GM21737 (cell line): ENCODE measurements at regions not wholly inside any gene's neighbourhood (a gene's known extent, or its start where the extent isn't known, plus 50 kb on each side); places are given as distances from the start of the nearest gene placed in this dataset.

Experiments
- ATAC-seq: cut with Tn5 transposase; IDR thresholded peaks from one replicate; pipeline ENCODE4 v1.9.1; 2021; ENCODE audit warnings: mild to moderate bottlenecking, moderate library complexity; ENCODE audit not compliant: unreplicated experiment

DNA sequence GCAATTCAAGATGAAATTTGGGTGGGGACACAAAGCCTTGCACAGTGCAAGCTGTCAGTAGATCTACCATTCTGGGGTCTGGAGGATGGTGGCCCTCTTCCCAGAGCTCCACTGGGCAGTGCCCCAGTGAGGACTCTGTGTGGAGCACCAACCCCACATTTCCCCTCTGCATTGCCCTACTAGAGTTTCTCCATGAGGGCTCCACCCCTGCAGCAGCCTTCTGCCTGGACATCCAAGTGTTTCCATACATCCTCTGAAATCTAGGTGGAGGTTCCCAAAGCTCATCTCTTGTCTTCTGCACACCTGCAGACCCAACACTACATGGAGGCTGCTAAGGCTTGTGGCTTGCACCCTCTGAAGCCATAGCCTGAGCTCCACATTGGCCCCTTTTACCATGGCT lies 402.3 kb downstream of the RAB28 start:
- ATAC-seq, result no peak

DNA sequence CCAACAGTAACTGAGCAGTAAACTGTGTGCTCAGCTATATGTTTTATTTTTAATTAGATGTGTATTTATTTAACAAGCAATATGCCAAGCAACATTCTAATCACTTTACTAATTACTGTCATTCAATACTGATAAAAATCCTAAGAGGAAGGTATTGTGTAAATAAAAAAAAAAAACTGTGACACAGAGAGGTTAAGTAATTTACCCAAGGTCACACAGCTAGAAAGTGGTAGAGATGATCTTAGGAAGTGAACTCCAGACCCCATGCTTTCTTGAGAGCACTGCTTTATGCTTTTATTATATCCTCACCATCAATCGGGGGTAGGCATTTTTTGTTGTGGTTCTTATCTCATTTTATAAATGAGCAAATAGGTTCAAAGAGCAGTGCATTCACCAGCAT lies 417.1 kb downstream of the RAB28 start:
- ATAC-seq, result no peak

DNA sequence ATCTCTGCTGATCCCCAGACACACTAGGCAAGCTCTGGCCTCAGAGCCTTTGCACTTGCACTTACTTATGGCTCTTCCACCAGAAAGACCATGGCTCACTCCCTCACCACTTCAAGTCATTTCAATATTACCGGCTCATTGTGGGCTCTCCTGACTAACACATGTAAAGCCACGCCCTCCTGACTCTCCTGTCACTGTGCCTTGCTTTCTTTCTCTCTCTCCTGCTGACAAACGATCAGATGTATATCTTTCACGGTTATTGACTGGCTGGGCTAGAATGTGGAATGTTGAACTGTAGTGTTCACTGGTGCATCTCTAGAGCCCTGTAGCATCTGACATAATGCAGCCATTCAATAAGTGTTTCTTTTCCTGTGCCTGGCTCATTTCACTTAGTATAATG lies 425.1 kb downstream of the RAB28 start:
- ATAC-seq, result no peak

DNA sequence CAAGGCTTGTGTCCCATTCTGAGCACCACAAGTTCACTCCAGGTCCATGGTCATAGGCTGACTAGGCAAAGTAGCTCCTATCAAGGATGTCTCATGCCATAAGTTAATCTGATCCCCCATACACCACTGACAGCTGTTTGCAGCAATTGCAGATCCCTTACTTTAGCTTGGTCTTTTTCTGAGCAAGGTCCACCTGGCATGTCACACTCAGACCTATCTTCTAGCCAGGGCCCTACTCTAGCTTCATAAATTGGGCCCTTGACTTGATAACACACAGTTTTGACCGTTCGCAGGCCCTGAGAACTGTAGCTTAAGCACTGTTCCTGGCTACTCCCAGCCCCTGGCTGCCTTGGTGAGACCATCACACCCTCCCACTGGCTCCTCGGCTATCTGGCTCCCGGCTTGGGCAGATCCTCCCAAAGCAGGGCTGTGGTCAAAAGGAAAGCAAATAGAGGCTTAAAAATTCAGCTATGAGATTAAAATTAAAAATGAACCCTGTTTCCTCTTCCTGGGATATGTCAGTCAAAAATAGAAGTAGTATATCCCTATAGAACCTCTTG lies 427.4 kb downstream of the RAB28 start:
- ATAC-seq, result no peak

DNA sequence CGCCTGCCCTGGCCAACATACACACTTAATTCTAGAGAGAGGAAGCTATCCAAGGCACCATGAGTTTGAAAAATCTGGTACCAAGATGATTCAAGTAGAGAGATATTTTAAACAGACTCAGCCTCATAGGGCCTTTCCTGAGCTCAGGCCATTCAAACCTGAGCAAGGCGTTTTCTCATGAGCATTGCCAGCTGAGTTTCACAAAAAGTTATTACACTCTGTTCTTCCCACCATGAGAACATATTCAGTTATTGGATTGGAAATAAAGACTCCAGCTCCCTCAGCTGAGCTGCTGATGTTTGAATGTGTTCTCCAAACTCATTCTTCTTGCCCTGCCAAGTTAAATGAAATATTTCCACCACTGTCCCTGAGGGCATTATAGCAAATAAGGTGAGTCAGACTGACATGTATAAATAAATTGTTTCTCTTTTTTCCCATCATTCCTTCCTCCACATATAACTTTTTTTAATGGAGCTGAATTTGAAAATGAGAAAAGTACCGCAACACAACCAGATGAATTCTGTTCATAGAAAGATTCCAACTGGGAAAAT lies 429.6 kb downstream of the RAB28 start:
- ATAC-seq, result no peak

DNA sequence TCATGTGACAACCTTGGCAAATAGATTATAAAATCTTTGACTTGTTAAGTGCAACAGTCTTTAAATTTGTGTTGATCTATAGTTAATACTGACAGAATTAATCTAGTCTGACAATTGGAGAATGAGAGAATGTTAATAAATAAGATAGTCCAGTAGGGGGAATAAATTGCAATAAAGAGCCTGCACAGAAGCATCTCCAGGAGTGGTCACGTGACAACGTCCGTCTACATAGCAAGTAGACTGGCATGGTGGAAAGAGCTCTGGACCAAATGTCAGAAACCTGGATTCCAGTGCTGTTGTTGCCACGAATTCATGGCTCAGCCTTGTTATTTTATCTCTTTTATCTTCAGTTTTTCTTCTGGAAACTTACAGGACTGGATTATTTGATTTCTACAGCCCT lies 436.5 kb downstream of the RAB28 start:
- no peak for ATAC-seq

DNA sequence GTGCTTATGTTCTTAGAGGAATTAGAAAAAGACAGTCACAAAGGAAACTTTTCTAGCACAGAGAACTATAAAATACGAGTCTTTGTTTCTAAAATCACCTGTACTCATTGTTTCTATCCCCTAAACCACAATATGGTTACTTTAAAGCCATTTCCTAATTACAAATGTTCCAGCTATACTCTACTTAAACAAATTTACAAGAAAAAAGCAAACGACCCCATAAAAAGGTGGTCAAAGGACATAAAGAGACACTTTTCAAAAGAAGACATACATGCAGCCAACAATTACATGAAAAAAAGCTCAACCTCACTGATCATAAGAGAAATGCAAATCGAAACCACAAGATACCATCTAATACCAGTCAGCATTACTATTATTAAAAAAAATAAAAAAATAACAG lies 447.3 kb downstream of the RAB28 start:
- ATAC-seq, result no peak

DNA sequence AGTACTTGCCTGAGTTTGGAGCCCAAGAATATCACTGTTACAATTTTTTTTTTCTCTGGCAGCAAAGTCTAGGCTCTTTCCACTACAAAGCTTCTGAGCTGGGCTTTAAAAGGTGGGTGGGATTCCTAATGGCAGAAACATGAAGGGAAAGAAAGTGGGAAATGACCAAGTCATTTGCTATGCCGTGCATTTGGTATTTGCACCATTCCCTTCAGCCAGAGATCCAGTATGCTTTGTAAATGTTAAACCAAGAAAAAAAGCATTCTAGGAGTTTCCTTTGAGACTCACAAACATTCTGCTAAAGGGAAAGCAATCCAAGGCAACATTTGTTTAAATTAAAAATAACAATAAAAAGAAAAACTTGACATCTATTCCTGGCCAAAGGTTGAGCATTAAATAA lies 451.2 kb downstream of the RAB28 start:
- no peak for ATAC-seq

DNA sequence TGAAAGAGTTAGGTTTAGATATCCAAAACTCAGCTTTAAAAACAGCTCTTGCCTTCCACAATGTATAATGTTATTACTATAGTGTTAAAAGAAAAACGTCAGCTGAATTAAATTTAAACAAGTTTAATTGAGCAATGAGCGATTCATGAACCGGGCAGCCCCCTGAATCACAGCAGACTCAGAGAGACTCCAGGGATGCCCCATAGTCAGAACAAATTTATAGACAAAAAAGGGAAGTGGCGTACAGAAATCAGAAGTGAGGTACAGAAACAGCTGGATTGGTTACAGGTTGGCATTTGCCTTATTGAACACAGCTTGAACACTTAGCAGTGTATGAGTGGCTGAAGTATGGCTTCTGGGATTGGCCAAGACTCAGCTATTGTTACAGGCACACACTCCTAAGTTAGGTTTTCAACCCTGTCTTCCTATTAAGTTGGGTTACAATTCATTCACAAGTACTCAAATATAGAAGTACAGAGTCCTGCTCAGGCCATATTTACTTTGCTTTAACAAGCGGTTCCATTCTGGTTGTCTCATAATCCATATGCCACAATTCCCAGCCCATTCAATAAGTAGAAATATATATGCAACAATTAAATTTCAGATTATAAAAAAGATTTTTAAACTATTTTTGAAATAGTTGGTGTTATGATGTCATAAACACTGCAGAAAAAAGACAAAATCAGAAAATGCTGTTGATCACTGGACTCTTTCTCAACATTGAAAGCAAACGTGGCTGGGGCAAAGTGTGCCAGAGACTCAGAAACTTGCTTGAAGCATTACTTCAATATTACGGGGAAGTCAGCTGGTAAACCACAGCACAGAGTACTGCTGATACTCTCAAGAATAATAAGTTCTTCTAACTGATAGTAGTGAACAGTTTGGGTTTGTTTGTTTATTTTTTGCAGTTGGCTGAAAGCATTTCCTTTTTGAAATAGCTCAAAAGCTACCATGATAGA lies 459.7 kb downstream of the RAB28 start:
- no peak for ATAC-seq

DNA sequence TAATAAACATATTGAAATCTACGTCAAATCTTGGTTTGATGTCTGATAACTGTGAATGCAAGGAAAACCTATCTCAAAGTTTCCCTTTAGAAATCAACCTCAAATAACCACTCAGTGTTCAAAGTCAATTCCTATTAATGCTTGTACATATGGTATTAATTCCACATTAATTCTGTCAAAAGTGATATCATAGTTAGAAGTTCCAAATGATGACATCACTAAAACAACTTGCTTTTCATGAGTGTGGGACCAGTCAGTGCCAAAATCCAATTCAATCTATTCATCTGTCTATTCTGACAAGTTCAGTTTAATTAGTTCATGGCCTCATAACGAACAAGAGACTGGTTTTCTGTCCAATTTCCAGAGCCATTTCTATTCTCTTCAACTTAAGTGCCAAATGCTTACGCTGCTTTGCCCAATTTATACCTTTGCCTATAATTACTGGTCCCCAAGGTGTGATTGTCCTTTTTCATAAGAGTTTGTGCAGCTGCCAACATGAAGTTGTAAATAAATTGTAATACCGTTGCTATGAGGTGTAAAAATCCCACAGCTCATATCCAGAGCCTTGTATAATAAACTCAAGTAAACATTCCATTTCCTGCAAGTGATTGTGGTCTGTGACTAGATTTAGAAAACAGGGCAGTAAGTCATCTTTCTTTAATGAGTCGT lies 476.2 kb downstream of the RAB28 start:
- no peak for ATAC-seq

DNA sequence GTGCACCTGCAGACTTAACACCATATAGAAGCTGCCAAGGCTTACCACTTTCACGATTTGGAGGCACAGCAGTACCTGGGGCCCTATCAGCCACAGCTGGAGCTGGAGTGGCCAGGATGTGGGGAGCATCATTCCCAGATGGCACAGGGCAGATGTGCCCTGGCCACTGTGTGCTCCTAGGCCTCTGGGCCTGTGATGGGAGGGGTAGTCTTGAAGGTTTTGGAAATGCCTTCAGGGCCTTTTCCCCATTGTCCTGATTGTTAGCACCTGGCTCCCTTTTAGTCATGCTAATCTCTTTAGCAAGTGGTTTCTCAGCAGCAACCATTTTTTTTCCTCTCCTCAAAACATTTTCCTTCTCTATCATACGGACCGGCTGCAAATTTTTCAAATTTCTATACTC lies 490.2 kb downstream of the RAB28 start:
- ATAC-seq, result no peak

DNA sequence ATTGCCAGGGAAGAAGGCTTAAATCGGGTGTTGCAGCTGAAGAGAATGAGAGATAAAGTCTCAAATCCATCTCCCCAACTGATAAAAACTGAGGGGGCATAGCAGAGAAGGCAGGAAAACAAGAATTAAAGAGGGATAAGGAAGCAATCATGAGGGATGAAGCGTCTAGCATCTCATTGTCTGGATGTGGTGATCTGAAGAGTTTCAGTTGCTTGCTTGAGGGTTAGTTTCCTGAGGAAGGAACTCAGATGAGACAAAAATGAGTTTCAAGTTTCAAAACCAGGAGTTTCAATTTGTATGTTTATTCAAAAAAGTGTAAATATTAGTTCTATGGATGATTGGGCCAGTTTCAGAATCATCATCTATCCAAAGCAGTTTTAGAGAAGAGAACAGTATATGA lies 496.9 kb downstream of the RAB28 start:
- no peak for ATAC-seq

DNA sequence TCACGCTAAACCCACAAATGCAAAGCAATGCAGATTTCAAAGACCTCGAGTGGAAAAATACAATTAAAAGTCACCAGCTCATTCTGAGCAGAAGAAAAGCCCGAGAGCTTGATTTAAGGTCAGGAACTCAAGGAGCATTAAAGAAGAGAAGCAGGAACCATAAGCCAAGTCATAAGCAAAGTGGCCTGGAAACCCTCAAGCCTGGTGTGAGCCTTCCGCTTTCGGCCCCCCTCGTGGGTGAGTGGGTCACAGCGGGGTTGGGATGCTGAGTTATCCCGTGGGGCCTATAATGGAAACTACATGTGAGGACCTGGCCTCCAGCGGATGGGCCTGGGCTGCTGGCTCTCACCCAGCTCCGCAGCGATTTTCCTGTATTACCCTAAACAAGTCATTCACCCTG lies 504.3 kb downstream of the RAB28 start:
- no peak for ATAC-seq

DNA sequence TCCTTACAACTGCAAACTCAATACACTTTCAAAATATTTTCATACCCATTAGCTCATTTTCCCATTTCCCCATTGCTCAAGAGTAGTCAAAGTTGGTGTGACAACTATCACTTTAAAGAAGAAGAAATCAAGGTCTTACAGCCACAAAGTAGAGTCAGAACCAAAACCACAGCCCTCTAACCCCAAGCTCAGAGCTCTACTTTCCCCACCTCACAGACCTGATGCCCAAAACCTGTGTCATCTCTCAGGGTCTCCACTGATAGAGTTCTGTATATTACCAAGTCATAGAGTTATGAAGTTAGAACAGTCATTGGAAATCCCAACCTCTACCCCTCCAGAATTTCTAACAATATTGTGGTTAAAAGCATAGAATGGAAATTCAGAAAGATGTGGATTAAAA lies 505.8 kb downstream of the RAB28 start:
- ATAC-seq, result no peak

DNA sequence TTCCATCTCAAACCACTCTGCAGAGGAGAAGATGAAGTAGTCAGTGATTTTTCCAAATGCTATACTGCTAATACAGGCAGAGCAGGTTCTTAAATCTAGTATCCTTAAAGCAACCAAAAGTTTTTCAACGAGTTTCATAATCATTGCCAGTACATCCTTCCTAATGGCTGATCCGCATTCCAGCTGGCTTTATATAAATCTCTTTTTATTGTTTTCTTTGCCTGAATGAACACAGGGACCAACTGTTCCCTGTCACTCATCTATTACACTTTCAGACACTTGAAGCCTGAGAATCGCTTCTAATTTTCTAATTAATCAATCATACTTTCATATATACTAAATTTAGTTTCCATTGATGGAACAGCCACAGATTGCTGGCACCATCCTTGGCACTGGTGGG lies 508.6 kb downstream of the RAB28 start:
- ATAC-seq, result no peak

DNA sequence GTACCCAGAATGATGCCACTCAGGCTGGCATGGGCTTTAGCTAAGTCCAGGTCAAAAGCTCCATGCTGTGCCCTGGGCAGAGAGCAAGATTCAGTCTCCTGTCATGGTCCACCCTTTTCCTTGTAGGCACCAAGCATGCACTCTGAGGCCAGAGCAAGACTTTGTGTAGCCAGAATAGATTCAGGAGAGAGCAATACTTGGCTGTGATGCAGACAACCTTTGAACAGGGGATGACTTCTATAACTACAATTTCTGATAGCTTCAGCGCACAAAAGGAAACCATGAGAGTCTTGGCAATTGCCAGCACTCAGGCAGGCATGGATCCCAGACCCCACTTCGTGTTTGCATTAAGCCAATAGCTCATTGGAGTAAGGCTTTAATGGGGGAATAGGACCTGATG lies 510.6 kb downstream of the RAB28 start:
- no peak for ATAC-seq

DNA sequence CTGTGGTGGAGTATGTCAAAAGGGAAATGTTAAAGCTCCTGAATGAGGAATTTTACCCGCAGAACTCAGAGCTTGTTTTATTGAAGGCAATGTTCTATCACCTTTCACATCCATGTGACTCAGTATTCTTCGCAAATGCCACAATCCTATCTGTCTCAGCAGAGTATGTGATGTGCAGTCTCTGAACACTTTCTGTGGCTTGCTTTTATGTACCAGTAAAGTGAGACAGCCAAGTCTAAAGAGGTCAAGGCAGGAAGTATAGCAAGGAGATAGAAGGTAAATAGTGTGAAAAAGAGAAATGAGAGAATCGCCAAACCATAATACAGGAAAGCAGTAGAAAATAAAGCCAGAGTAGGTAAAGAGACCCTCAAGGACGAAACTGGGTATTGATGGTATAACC lies 515.8 kb downstream of the RAB28 start:
- no peak for ATAC-seq

DNA sequence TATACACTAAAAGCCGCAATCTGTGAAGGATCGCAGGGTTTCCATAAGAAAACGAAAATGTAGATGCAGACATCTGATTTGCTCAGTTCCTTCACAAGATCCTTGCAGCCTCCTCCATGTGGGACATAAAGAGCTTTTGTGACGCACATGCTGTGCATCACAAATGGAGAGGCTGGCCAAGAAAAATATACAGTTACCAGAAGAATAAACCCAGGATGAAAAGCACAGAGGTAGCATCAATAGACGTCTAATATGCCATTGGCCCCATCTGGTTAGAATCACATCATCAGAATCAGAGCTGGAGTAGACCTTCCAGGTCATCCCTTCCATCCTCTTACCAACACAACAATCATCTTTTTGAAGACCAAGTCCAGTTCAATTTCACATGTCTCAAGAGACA lies 517.4 kb downstream of the RAB28 start:
- no peak for ATAC-seq

DNA sequence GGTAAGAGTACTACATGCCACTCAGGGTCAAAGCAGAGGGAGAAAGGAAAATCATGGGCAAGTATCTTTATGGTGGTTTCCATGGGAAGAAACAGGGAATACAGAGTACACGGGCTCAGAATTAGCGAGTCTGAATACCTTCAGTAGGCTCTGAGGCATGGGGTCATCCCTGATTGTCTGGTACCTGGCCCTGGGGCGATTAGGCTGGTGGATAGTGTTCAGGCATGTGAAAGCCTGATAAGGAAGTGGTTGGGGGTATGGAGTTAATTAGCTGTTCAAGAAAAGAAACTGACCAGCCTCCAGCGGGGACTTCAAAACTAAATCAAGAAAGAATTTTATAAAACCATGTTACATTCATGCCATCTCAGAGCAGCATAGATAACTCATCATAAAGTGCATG lies 518.8 kb downstream of the RAB28 start:
- no peak for ATAC-seq

DNA sequence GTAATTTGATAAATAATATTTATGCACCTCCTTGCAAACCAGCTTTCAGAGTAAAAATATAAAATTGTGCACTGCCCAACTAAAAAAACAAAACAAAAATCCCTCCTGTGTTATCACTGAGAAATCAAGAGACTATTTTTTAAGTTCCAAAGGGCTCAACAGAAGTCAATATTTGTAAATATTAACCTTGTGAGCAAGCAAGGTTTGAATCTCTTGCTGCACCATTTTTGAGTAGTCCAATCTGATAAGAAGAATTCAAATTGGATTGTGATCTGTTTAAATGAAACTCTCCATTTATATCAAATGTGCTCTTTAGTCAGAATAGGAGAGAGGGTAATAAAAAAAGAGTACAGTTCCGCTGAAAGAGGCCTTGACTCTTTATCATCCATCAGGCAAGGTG lies 520.2 kb downstream of the RAB28 start:
- ATAC-seq, result no peak

DNA sequence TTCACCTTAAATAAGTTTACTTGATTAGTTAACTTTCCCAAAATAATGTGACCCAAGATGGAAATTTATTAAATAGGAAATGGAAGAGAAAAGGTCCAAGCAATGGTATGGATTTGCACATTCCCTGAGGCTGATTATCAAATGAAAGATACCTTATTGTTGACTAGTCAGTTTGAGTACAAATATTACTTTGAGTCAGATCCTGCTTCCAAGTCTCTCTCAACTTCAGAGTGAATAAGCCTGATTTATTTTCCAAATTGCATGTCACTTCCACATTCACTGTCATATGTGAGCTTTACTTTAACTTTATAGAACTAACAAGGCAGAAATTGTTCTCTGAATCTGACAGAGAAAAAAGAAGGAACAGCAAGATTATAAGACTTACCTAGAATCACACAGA lies 520.8 kb downstream of the RAB28 start:
- ATAC-seq, result no peak

DNA sequence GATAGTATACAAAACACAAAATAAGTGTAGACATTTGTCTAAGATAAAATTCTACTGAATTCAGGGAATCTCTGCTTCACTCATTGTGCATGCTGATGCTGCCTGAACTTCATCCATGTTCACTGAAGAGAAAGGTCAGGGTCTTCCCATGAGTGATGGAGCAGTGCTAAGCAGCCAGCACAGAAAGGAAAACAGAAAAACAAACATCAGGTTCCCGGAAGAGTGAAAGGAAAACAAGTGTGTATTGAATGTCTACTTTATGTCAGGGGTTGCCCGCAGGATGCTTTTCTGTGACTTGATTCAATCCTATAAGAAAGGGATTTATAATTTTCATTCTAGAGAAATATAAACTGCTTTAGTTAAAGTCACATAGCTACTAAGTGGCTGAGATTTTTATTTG lies 522.4 kb downstream of the RAB28 start:
- no peak for ATAC-seq
